GM18502 (cell line): ENCODE measurements at regions not wholly inside any gene's neighbourhood (a gene's known extent, or its start where the extent isn't known, plus 50 kb on each side); places are given as distances from the start of the nearest gene placed in this dataset.

Source experiments
- ATAC-seq: cut with Tn5 transposase; IDR thresholded peaks from one replicate; pipeline ENCODE4 v1.9.1; 2021; ENCODE audit warnings: mild to moderate bottlenecking; ENCODE audit not compliant: unreplicated experiment, poor library complexity

DNA sequence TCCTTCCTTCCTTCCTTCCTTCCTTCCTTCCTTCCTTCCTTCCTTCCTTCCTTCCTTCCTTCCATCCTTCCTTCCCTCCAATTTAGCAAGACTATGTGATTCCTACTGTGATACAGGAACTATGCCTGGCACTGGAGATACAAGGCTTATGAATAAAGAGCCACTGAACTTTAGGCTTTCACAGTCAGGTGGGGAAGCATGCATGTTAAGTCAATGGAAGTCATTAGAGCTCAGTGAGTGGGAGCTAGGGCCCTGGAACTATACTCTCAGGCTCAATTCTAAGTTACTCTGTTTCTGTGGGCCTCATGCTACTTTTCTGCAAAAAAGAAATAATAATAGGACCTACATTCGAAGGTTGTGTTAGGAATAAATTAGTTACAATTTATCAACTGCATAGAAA, 527.6 kb upstream of the ZEB2 start:
- no peak for ATAC-seq

DNA sequence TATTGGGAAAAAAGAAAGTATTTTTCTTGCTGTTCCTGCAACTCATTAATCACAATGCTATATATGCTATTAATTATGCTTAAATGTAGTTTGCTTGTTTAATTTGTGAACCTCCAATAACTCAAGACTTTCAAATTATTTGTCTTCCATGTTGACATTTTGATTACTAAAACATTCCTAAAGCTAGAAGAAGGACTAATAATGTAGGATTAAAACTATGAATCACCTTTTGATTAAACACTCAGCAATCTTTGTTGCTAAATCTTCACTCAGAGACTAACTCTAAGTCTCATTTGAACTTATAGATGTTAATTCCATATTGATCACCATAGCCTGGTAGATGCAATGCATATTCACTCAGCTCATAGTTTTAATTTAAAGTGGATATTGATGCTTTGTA, 524.6 kb upstream of the ZEB2 start:
- no peak for ATAC-seq

- ATAC-seq: no peak
Observed at GRCh38 chr2:145043399-145043834, 523.5 kb upstream of the ZEB2 start.

DNA sequence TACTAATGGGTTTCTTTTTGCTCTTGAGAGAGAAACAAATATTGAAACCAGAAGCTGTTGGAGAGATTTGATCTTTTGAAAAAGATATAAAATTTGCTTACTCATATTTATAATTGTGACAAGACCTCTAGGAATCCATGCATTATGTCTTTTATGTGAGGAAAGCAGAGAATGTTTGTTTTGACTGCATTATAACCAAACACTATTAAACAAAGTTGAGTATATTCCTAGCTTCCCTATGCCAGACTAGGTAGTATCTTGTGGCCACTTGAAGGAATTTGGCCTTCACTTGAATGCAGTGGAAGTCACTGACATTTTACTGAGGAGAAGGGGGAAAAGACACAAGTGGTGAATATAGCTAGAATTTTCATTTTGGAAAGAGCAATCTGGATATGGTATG, 521.8 kb upstream of the ZEB2 start:
- ATAC-seq: no peak

GRCh38 chr2:145040433-145040832, 520.5 kb upstream of the ZEB2 start:
- ATAC-seq: no peak

GRCh38 chr2:145038041-145038525, 518.2 kb upstream of the ZEB2 start:
- no peak for ATAC-seq

DNA sequence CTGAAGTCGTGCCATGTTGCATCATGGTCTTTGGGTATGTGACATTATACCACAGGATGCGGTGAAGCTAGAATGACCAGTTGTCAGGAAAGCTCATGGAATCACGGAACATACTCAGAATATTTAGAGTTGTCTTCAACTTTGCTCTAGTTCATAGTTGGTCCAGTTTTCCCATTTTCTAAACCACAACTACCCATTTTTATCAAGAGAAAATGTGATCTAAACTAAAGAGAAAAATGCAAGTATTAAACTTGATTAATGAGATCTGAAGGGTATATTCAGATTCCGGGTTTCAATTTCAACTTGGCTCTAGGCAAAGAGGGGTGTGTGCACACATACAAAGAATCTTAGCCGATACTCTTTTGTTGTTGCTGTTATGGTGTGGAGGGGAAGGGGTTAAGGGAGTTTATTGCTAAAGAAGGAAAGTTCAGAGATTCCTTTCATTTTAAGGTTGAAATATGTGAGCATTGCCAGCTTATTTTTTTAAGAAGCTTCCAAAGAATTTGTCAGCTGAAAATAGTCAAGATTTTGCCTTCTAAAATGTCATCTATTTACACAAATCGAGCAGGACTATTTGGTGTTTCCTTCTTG, 516.6 kb upstream of the ZEB2 start:
- no peak for ATAC-seq

- no peak for ATAC-seq
Observed at GRCh38 chr2:145034511-145034910, 514.6 kb upstream of the ZEB2 start.

DNA sequence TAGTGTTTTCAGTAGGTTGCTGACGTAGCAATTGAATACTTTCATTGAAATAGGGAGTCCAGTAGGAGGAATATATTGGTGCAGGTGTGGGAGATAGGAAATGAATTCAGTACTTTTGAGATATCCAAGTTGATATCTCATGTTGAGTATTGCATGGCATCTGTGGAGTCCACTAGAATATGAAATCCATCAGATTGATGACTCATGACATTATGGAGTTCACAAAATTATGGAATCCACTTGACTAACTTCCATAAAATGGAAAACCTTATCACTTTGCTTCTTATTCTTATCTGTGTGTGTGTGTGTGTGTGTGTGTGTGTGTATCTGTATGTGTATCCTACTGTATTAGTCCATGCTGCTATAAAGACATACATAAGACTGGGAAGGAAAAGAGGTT, 513.5 kb upstream of the ZEB2 start:
- ATAC-seq: no peak

- ATAC-seq: no peak
Observed at GRCh38 chr2:145032791-145033190, 512.9 kb upstream of the ZEB2 start.

DNA sequence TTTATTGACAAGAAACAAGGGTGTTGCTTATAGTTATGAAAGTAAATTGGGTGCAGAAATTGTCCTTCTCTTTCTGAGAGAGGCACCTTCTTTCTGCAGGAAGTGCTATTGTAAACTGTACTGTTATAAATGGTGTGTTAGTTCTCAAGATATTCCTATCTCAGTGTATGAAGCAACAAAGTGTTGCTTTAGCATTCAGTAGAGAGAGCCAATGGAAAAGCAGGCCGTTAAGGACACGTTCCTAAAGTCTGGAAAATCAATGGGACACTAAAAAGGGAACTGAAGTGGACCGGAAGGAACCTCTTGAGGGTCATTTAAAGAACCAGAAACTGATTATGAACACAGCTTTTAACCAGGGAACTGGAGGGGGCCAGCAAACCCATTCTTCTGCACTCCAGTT, 510.0 kb upstream of the ZEB2 start:
- ATAC-seq: no peak

DNA sequence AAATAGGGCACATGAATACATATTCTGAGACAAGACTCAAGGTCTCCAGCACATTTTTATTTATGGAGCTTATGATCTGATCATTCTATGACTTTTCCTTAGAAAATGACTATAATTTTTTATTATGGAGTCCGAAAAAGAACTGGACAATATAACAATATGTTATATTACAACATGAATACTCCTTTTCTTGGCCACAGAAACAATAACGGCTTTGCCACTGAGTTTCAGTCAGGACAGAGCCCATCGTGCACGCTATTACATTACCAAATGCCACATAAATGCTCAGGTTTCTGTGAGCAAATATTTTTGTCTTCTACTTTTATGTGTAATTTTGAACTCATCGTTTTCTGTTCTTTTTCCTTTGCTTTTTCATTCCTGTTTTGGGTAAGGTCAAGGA, 509.2 kb upstream of the ZEB2 start:
- no peak for ATAC-seq

DNA sequence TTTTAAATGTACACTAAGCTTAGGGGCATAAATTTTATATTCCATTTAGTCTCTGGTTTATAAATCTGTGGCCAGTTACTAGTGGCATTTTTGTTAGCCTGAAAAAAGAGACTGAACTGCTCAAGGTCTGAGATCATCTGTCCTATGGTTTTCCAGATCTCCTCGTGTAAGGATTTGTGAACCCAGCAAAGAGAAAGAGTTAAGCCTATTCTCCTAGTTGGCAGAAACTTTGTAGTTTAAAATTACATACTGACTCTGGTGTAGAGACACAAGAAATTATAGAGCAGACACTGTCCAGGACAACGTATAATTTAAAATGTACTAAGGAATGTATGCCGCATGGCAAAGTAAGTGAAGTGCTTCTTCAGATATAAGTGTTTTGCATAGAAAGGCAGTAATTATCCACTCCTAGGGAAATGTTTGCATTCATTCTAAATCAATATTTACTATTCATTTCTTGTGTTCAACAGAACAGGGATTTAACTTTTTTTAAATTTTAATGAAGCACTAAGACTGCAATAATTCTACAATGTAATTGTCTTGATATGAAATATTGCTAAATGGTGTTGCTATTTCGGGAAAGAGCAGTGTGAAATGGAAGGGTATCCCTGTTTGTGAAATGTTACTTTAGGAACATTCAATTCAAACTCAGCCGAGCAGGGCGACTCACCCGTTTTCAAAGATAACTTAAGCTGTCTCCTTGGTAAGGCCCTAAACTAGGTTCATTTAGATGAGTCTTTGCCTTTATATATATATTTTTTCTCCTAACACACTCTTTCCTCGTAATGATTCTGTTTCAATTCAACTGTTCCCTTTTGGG, 508.4 kb upstream of the ZEB2 start:
- no peak for ATAC-seq

GRCh38 chr2:145026456-145027455, 506.8 kb upstream of the ZEB2 start:
- no peak for ATAC-seq

- no peak for ATAC-seq
Observed at GRCh38 chr2:145025382-145025781, 505.5 kb upstream of the ZEB2 start.

GRCh38 chr2:145023334-145023934, 503.5 kb upstream of the ZEB2 start:
- no peak for ATAC-seq

DNA sequence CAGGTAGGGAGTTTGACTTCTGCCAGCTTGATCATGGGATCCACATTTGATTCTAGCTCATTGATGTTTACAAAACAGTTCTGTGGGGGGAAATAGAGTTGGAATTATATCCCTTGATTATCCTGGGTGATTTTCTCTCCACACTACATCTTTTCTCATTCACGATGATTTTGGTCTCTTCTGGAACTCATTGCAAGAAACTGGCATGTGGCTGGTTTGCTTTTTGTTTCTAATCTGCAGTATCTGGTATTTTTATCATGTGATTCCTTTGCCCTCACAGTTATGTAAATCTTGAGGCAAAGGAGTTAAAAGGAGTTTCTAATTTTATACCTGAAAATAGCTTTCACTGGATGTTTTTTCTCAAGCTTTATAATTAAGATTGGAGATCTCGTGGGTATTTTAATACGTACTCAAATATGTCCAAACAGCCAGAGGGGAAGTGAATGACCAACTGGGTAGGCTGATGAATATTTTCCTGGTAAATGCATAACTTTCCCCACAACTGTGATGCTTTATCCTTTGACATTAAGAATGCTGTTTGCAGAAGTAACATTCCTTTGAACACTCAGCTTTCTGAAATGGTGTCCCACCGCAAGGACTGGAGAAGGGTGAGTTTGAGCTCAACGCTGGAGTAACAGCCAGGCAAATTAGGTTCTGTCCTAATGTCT, 502.9 kb upstream of the ZEB2 start:
- ATAC-seq: no peak

DNA sequence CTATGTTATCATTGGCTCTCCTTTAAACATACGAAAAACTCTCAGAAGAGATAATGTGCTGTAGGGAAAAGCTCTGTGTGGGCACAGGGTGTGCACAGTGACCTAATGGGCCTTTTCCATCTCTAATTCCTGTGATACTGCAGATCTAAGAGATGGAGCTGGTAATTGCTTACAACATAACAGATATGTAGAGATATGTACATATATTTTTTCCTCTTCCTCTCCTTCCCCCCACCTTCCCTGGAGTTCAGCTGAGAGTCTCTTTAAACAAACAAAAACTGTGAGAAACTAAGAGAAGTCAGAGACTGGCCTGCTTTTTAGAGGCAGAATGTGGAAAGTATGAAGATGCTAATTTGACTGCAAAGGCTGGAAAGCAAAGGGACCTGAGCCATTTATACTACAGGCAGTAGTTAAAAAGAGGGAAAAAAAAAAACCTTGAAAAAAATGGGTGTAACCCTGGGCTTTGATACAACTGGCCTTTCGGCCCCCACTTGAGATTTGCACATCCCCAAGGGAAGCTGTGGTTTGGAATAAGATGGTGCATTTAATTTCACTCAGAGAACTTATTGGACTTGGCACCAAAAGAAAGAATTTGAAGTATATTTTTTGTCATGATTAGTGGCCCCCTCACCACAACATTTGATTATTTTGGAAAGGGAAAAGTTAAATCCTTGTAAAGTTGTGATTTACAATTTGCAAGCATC, 502.2 kb upstream of the ZEB2 start:
- no peak for ATAC-seq

DNA sequence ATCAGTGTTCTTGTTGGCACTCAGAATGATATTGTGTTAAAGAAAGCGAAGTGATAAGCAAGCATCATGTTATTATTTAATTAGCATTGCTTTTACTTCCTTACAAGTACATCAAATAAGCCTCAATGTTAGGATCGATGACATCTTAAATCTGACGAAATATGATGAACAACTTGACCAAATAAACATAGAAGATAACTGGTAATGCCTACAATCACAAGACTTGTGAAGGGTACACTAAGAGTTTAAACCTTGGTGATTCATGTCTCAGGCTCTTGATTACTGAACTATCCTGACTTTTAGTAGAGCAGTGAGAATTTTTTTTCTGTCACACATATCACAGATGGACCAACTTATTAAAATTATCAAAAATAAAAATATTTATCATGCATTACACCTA, 500.8 kb upstream of the ZEB2 start:
- ATAC-seq: no peak
